ENCODE measurements at regions not wholly inside any gene's neighbourhood (a gene's known extent, or its start where the extent isn't known, plus 50 kb on each side); places are given as distances from the start of the nearest gene placed in this dataset.

DNA sequence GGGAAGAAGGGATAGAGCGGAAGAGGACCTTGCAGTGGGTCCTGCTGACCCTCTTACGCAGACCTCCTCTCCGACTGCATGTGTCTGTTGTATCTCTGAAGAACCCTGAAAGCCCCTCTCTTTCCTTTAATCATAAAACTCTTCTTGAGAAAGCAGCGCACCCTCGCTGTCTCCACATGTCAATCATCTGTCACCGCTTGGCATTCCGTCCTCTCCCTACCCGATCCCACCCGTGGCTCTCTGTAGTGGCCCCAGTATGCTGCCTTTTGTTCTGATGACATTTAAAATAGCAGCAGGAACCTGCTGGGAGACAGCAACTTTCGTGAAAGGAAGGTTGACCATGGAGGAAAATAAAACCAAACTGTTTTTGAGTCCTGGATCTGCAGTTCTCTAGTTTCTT lies 582.9 kb upstream of the SALL3 start:
- TF ChIP-seq, protein P1, sequence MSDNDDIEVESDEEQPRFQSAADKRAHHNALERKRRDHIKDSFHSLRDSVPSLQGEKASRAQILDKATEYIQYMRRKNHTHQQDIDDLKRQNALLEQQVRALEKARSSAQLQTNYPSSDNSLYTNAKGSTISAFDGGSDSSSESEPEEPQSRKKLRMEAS (IDR thresholded peaks at IDR 0.05; ENCODE audit: low read depth, low read length) = no peak
- TF ChIP-seq MYC (IDR thresholded peaks at IDR 0.05; ENCODE audit: low read depth, low read length) = no peak
- TF ChIP-seq, protein P2, sequence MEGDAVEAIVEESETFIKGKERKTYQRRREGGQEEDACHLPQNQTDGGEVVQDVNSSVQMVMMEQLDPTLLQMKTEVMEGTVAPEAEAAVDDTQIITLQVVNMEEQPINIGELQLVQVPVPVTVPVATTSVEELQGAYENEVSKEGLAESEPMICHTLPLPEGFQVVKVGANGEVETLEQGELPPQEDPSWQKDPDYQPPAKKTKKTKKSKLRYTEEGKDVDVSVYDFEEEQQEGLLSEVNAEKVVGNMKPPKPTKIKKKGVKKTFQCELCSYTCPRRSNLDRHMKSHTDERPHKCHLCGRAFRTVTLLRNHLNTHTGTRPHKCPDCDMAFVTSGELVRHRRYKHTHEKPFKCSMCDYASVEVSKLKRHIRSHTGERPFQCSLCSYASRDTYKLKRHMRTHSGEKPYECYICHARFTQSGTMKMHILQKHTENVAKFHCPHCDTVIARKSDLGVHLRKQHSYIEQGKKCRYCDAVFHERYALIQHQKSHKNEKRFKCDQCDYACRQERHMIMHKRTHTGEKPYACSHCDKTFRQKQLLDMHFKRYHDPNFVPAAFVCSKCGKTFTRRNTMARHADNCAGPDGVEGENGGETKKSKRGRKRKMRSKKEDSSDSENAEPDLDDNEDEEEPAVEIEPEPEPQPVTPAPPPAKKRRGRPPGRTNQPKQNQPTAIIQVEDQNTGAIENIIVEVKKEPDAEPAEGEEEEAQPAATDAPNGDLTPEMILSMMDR (IDR thresholded peaks at IDR 0.05; ENCODE audit: low read depth, low read length) = no peak
- TF ChIP-seq POLR2A (IDR thresholded peaks at IDR 0.05; ENCODE audit: extremely low read depth, insufficient read length) = no peak
- no peak for DNase-seq (ENCODE audit: low read depth)
- H3K4me3 ChIP-seq (ENCODE audit: low read depth, low read length) = no peak overlapping the region

GRCh38 chr18:78399992-78400503 lies 579.6 kb upstream of the SALL3 start:
- DNase-seq (ENCODE audit: low read depth) = no peak
- H3K4me3 ChIP-seq (ENCODE audit: low read depth, low read length) = no peak overlapping the region
- TF ChIP-seq POLR2A (IDR thresholded peaks at IDR 0.05; ENCODE audit: extremely low read depth, insufficient read length) = no peak
- TF ChIP-seq, protein P1 (IDR thresholded peaks at IDR 0.05; ENCODE audit: low read depth, low read length) = no peak
- no peak for TF ChIP-seq MYC (IDR thresholded peaks at IDR 0.05; ENCODE audit: low read depth, low read length)
- TF ChIP-seq, protein P2 (IDR thresholded peaks at IDR 0.05; ENCODE audit: low read depth, low read length) = no peak

GRCh38 chr18:78402440-78402839 lies 577.2 kb upstream of the SALL3 start:
- TF ChIP-seq MYC (IDR thresholded peaks at IDR 0.05; ENCODE audit: low read depth, low read length) = no peak
- TF ChIP-seq, protein P1 (IDR thresholded peaks at IDR 0.05; ENCODE audit: low read depth, low read length) = peak; percentile 26; the same call in 1 of the 2 replicates
- no peak overlapping the region for H3K4me3 ChIP-seq (ENCODE audit: low read depth, low read length)
- no peak for DNase-seq (ENCODE audit: low read depth)

DNA sequence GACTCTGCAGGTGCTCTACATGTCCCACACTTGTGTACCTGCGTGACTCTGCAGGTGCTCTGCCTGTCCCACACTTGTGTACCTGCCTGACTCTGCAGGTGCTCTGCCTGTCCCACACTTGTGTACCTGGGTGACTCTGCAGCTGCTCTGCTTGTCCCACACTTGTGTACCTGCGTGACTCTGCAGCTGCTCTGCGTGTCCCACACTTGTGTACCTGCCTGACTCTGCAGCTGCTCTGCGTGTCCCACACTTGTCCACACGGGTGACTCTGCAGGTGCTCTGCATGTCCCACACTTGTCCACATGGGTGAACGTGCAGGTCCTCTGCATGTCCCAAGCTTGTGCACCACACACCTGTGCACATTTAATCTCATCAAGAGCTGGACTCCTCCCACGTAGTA lies 576.7 kb upstream of the SALL3 start:
- DNase-seq (ENCODE audit: low read depth) = no peak
- TF ChIP-seq MYC (IDR thresholded peaks at IDR 0.05; ENCODE audit: low read depth, low read length) = no peak
- TF ChIP-seq, protein P2 (IDR thresholded peaks at IDR 0.05; ENCODE audit: low read depth, low read length) = no peak
- TF ChIP-seq POLR2A (IDR thresholded peaks at IDR 0.05; ENCODE audit: extremely low read depth, insufficient read length) = no peak
- TF ChIP-seq, protein P1 (IDR thresholded peaks at IDR 0.05; ENCODE audit: low read depth, low read length) = no peak
- H3K4me3 ChIP-seq (ENCODE audit: low read depth, low read length) = no peak overlapping the region

- H3K4me3 ChIP-seq (ENCODE audit: low read depth, low read length) = no peak overlapping the region
- no peak for DNase-seq (ENCODE audit: low read depth)
- TF ChIP-seq MYC (IDR thresholded peaks at IDR 0.05; ENCODE audit: low read depth, low read length) (no peak), POLR2A (IDR thresholded peaks at IDR 0.05; ENCODE audit: extremely low read depth, insufficient read length) (no peak)
- TF ChIP-seq, protein P1 (IDR thresholded peaks at IDR 0.05; ENCODE audit: low read depth, low read length) = no peak
- TF ChIP-seq, protein P2 (IDR thresholded peaks at IDR 0.05; ENCODE audit: low read depth, low read length) = no peak
These were observed 576.2 kb upstream of the SALL3 start for GRCh38 chr18:78403371-78403770.

- H3K4me3 ChIP-seq (ENCODE audit: low read depth, low read length) = no peak overlapping the region
- TF ChIP-seq, protein P2 (IDR thresholded peaks at IDR 0.05; ENCODE audit: low read depth, low read length) = no peak
- no peak for TF ChIP-seq POLR2A (IDR thresholded peaks at IDR 0.05; ENCODE audit: extremely low read depth, insufficient read length)
- no peak for TF ChIP-seq MYC (IDR thresholded peaks at IDR 0.05; ENCODE audit: low read depth, low read length)
- TF ChIP-seq, protein P1 (IDR thresholded peaks at IDR 0.05; ENCODE audit: low read depth, low read length) = no peak
- DNase-seq (ENCODE audit: low read depth) = no peak
These were observed 573.9 kb upstream of the SALL3 start for GRCh38 chr18:78405763-78406162.
